T-helper 17 cell (primary cell): ENCODE measurements at regions not wholly inside any gene's neighbourhood (a gene's known extent, or its start where the extent isn't known, plus 50 kb on each side); places are given as distances from the start of the nearest gene placed in this dataset.

Experiments used
- ATAC-seq: fragments of 150-1000 bp; cut with Tn5 transposase; 2 replicates; pipeline ENCODE4 v1.10.0; 2021; ENCODE audit warnings: mild to moderate bottlenecking, moderate library complexity
- DNase-seq, 3 donors: peaks; one replicate each; pipeline versions ENCODE4 v3.0.0 to v3.0.0-alpha.2; 2020 to 2021
- H3K9me3 ChIP-seq: one replicate; pipeline ENCODE4 v1.7.0; 2013; ENCODE audit warnings: low read length, mild to moderate bottlenecking; ENCODE audit not compliant: control insufficient read depth, poor library complexity, severe bottlenecking
- H3K27ac Mint-ChIP-seq: one replicate; pipeline ENCODE4 v1.8.0; 2022; ENCODE audit warnings: mild to moderate bottlenecking, moderate library complexity, mixed read lengths
- H3K27me3 Mint-ChIP-seq: one replicate; pipeline ENCODE4 v1.8.0; 2022; ENCODE audit warnings: mixed read lengths
- H3K36me3 Mint-ChIP-seq: one replicate; pipeline ENCODE4 v1.8.0; 2022; ENCODE audit warnings: low read depth, mixed read lengths
- H3K4me1 Mint-ChIP-seq: one replicate; pipeline ENCODE4 v1.8.0; 2022; ENCODE audit warnings: mild to moderate bottlenecking, mixed read lengths
- H3K4me3 Mint-ChIP-seq: one replicate; pipeline ENCODE4 v1.8.0; 2022; ENCODE audit warnings: mild to moderate bottlenecking, moderate library complexity, mixed read lengths

GRCh38 chr3:70824773-70825172 is 512.3 kb upstream of the MDFIC2 start:
- Mint-ChIP-seq H3K4me1 (no peaks in the 10 kb centered on the region), H3K36me3 (peaks cover 1% of the 10 kb centered on the region), H3K27me3 (peaks cover 8% of the 10 kb centered on the region), H3K4me3 (no peak overlapping the region), H3K27ac (no peak overlapping the region)
- no peaks in the 10 kb centered on the region for H3K9me3 ChIP-seq
- ATAC-seq: no peak
- DNase-seq: no peak

GRCh38 chr3:70824078-70824477 is 511.6 kb upstream of the MDFIC2 start:
- H3K27me3 Mint-ChIP-seq: peaks cover 15% of the 10 kb centered on the region
- no peak overlapping the region for H3K27ac Mint-ChIP-seq
- no peak for ATAC-seq

GRCh38 chr3:70823622-70824021 is 511.2 kb upstream of the MDFIC2 start:
- H3K9me3 ChIP-seq: no peaks in the 10 kb centered on the region
- no peak for ATAC-seq
- H3K4me1 Mint-ChIP-seq: no peaks in the 10 kb centered on the region
- no peak overlapping the region for H3K4me3 Mint-ChIP-seq
- no peak overlapping the region for H3K27ac Mint-ChIP-seq
- no peak for DNase-seq
- peaks cover 19% of the 10 kb centered on the region for H3K27me3 Mint-ChIP-seq
- H3K36me3 Mint-ChIP-seq: peaks cover 5% of the 10 kb centered on the region

More at GRCh38 chr3:70824078-70824477, 511.6 kb upstream of the MDFIC2 start:
- H3K9me3 ChIP-seq: no peaks in the 10 kb centered on the region
- peaks cover 5% of the 10 kb centered on the region for H3K36me3 Mint-ChIP-seq
- no peaks in the 10 kb centered on the region for H3K4me1 Mint-ChIP-seq
- DNase-seq: no peak
- no peak overlapping the region for H3K4me3 Mint-ChIP-seq

- Mint-ChIP-seq H3K36me3 (peaks cover 5% of the 10 kb centered on the region), H3K27ac (no peak overlapping the region)
- no peak for ATAC-seq
Measured at GRCh38 chr3:70822669-70823068, 510.2 kb upstream of the MDFIC2 start.

GRCh38 chr3:70821602-70822001 is 509.2 kb upstream of the MDFIC2 start:
- DNase-seq: no peak
- Mint-ChIP-seq H3K36me3 (peaks cover 5% of the 10 kb centered on the region), H3K27ac (no peak overlapping the region), H3K4me1 (no peaks in the 10 kb centered on the region), H3K27me3 (peaks cover 21% of the 10 kb centered on the region), H3K4me3 (no peak overlapping the region)
- no peak for ATAC-seq
- H3K9me3 ChIP-seq: no peaks in the 10 kb centered on the region

More at GRCh38 chr3:70822669-70823068, 510.2 kb upstream of the MDFIC2 start:
- Mint-ChIP-seq H3K4me3 (no peak overlapping the region), H3K4me1 (no peaks in the 10 kb centered on the region), H3K27me3 (peaks cover 21% of the 10 kb centered on the region)
- DNase-seq: no peak
- H3K9me3 ChIP-seq: no peaks in the 10 kb centered on the region

GRCh38 chr3:70820397-70820796 is 508.0 kb upstream of the MDFIC2 start:
- no peaks in the 10 kb centered on the region for H3K9me3 ChIP-seq
- Mint-ChIP-seq H3K36me3 (peaks cover 5% of the 10 kb centered on the region), H3K27ac (no peak overlapping the region), H3K4me3 (no peak overlapping the region), H3K27me3 (peaks cover 25% of the 10 kb centered on the region), H3K4me1 (no peaks in the 10 kb centered on the region)
- no peak for DNase-seq
- no peak for ATAC-seq

GRCh38 chr3:70818145-70818544 is 505.7 kb upstream of the MDFIC2 start:
- ATAC-seq (no peak), DNase-seq (no peak)
- H3K36me3 Mint-ChIP-seq: peaks cover 5% of the 10 kb centered on the region
- H3K4me3 Mint-ChIP-seq: no peak overlapping the region
- H3K4me1 Mint-ChIP-seq: no peaks in the 10 kb centered on the region
- H3K27me3 Mint-ChIP-seq: peaks cover 29% of the 10 kb centered on the region
- no peaks in the 10 kb centered on the region for H3K9me3 ChIP-seq
- no peak overlapping the region for H3K27ac Mint-ChIP-seq

GRCh38 chr3:70816346-70816745 is 503.9 kb upstream of the MDFIC2 start:
- H3K27me3 Mint-ChIP-seq: peaks cover 27% of the 10 kb centered on the region
- H3K9me3 ChIP-seq: no peaks in the 10 kb centered on the region
- no peaks in the 10 kb centered on the region for H3K4me1 Mint-ChIP-seq
- H3K27ac Mint-ChIP-seq: no peak overlapping the region
- peaks cover 5% of the 10 kb centered on the region for H3K36me3 Mint-ChIP-seq
- DNase-seq (no peak), ATAC-seq (no peak)
- H3K4me3 Mint-ChIP-seq: no peak overlapping the region

GRCh38 chr3:70815817-70816216 is 503.4 kb upstream of the MDFIC2 start:
- DNase-seq (no peak), ATAC-seq (no peak)
- no peaks in the 10 kb centered on the region for H3K9me3 ChIP-seq
- no peaks in the 10 kb centered on the region for H3K4me1 Mint-ChIP-seq
- no peak overlapping the region for H3K4me3 Mint-ChIP-seq
- H3K36me3 Mint-ChIP-seq: peaks cover 5% of the 10 kb centered on the region
- H3K27me3 Mint-ChIP-seq: peaks cover 27% of the 10 kb centered on the region
- no peak overlapping the region for H3K27ac Mint-ChIP-seq

- Mint-ChIP-seq H3K27ac (no peak overlapping the region), H3K4me3 (no peak overlapping the region), H3K27me3 (peaks cover 12% of the 10 kb centered on the region), H3K4me1 (no peaks in the 10 kb centered on the region), H3K36me3 (no peaks in the 10 kb centered on the region)
- H3K9me3 ChIP-seq: no peaks in the 10 kb centered on the region
- DNase-seq (no peak), ATAC-seq (no peak)
Measured at GRCh38 chr3:70813311-70813710, 500.9 kb upstream of the MDFIC2 start.

- peaks cover 2% of the 10 kb centered on the region for H3K36me3 Mint-ChIP-seq
- no peak overlapping the region for H3K4me3 Mint-ChIP-seq
- peaks cover 20% of the 10 kb centered on the region for H3K27me3 Mint-ChIP-seq
- no peaks in the 10 kb centered on the region for H3K4me1 Mint-ChIP-seq
- ATAC-seq (no peak), DNase-seq (no peak)
- H3K27ac Mint-ChIP-seq: no peak overlapping the region
- H3K9me3 ChIP-seq: no peaks in the 10 kb centered on the region
Measured at GRCh38 chr3:70811880-70812279, 499.4 kb upstream of the MDFIC2 start.

- Mint-ChIP-seq H3K27ac (no peak overlapping the region), H3K27me3 (peaks cover 35% of the 10 kb centered on the region), H3K36me3 (peaks cover 2% of the 10 kb centered on the region), H3K4me1 (peaks cover 8% of the 10 kb centered on the region), H3K4me3 (no peak overlapping the region)
- DNase-seq: no peak
- no peak for ATAC-seq
- no peaks in the 10 kb centered on the region for H3K9me3 ChIP-seq
Measured at GRCh38 chr3:70808881-70809280, 496.4 kb upstream of the MDFIC2 start.

GRCh38 chr3:70806556-70806955 is 494.1 kb upstream of the MDFIC2 start:
- no peak overlapping the region for H3K27ac Mint-ChIP-seq
- no peak for ATAC-seq
- H3K36me3 Mint-ChIP-seq: peaks cover 2% of the 10 kb centered on the region
- peaks cover 8% of the 10 kb centered on the region for H3K4me1 Mint-ChIP-seq
- DNase-seq: no peak
- H3K9me3 ChIP-seq: no peaks in the 10 kb centered on the region
- peaks cover 46% of the 10 kb centered on the region for H3K27me3 Mint-ChIP-seq
- H3K4me3 Mint-ChIP-seq: no peak overlapping the region

- Mint-ChIP-seq H3K27ac (no peak overlapping the region), H3K27me3 (peaks cover 48% of the 10 kb centered on the region), H3K4me1 (peaks cover 8% of the 10 kb centered on the region), H3K36me3 (peaks cover 2% of the 10 kb centered on the region), H3K4me3 (no peak overlapping the region)
- DNase-seq: no peak
- H3K9me3 ChIP-seq: no peaks in the 10 kb centered on the region
- no peak for ATAC-seq
Measured at GRCh38 chr3:70806021-70806420, 493.6 kb upstream of the MDFIC2 start.
